Tibial artery (tissue), 4 donors: ENCODE measurements at regions not wholly inside any gene's neighbourhood (a gene's known extent, or its start where the extent isn't known, plus 50 kb on each side); places are given as distances from the start of the nearest gene placed in this dataset.

Experiments used
- DNase-seq, 2 donors: peaks; one replicate each; pipeline ENCODE4 v3.0.0-alpha.2; 2019
- H3K27ac ChIP-seq, 2 donors: fragments of 200-600 bp; sonication (generic) in 1 of 2; 1 replicate in 1 of 2; 2 replicates in 1 of 2; pipeline ENCODE4 v1.5.1; 2018 to 2019; ENCODE audit warnings: mild to moderate bottlenecking in 1 of 2
- H3K27me3 ChIP-seq, 2 donors: fragments of 200-600 bp; sonication (generic) in 1 of 2; one replicate each; pipeline versions ENCODE4 v1.5.1 to v1.6.0; 2016 to 2019
- H3K36me3 ChIP-seq, 3 donors: fragments of 200-600 bp; sonication (generic) in 2 of 3; one replicate each; pipeline ENCODE4 v1.5.1; 2016 to 2019; ENCODE audit warnings: mild to moderate bottlenecking in 2 of 3
- H3K4me1 ChIP-seq, 4 donors: fragments of 200-600 bp; sonication (generic) in 2 of 4; 1 replicate in 3 of 4; 2 replicates in 1 of 4; pipeline ENCODE4 v1.5.1; 2016 to 2019
- H3K4me3 ChIP-seq, 2 donors: fragments of 200-600 bp; sonication (generic) in 1 of 2; 1 replicate in 1 of 2; 2 replicates in 1 of 2; pipeline ENCODE4 v1.5.1; 2018 to 2019; ENCODE audit warnings: mild to moderate bottlenecking in 2 of 2
- H3K9me3 ChIP-seq, 3 donors: fragments of 200-600 bp; sonication (generic) in 1 of 3; one replicate each; pipeline ENCODE4 v1.5.1; 2016 to 2019
- CTCF ChIP-seq, 2 experiments: fragments of 200-600 bp in 1 of 2; fragments of 450-650 bp in 1 of 2; IDR thresholded peaks; one replicate each; pipeline ENCODE4 v1.5.1; 2017 to 2019; ENCODE audit warnings: antibody characterized with exemption in 2 of 2, mild to moderate bottlenecking in 1 of 2, moderate library complexity in 1 of 2
- intact Hi-C: fragments of 100-400 bp; cut with DNase I; formaldehyde crosslinking; loops from one replicate; pipeline ENCODE4 v1.15.0; 2023; ENCODE audit warnings: low total_unique reads

DNA sequence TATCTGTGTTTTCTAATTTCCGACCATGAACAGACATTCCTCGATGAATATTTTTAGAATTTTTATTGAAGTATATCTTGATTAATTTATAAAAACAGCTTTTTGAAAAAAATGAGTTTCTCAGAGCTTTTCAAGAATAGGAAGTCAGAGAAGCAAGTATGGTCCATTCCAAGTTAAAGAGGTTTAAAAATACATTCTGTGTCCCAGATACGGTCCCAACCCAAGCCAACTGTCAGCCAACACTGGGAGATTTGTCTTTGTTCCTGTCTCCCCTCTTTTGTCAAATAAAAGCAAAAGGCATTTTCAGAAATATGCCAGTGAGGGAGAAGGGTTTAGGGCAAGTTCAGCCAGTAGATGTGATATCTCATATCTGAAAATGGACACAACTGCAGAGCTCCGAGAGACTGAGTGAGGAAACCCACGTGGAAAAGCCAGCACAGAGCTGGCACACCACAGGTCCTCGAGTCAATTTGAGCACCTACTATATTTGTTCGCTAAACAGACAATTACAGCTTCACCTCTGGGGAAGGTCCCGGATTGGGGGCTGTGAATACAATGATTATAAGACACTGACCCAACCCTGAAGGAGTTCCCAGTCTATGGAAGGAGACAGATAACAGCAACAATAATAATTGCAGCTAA, 59.8 kb downstream of the C11orf91 start:
- peaks cover 0 to 10% of the 10 kb centered on the region in 2 donors for H3K27me3 ChIP-seq
- H3K4me1 ChIP-seq: no peaks in the 10 kb centered on the region
- H3K36me3 ChIP-seq: no peaks in the 10 kb centered on the region
- no peak for TF ChIP-seq CTCF (IDR thresholded peaks at IDR 0.05)
- no peaks in the 10 kb centered on the region for H3K9me3 ChIP-seq
- H3K4me3 ChIP-seq: no peak overlapping the region
- intact Hi-C loops: no loop called here
- no peak for DNase-seq
- no peak overlapping the region for H3K27ac ChIP-seq

DNA sequence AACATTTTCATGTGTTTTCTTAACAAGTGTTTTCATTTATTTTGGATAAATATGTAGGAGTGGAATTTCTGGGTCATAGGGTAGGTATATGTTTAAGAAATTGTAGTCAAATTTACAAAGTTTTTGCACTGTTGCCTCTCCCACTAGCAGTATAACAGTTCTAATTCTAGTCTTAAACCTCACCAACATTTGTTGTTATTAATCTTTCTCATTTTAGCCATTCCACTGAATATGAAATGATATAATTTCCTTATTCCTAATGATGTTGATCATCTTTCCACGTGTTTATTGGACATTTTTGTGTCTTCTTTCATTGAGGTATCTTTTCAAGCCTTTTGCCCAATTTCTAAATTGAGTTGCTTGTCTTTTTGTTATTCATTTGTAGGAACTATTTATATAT, 62.0 kb downstream of the C11orf91 start:
- TF ChIP-seq CTCF (IDR thresholded peaks at IDR 0.05): no peak
- Histone ChIP-seq H3K9me3 (no peaks in the 10 kb centered on the region), H3K27ac (no peak overlapping the region), H3K4me3 (no peak overlapping the region), H3K36me3 (no peaks in the 10 kb centered on the region), H3K27me3 (peaks cover 0 to 10% of the 10 kb centered on the region in 2 donors), H3K4me1 (no peaks in the 10 kb centered on the region)
- intact Hi-C loops: no loop called here
- no peak for DNase-seq

GRCh38 chr11:33636104-33636503, 64.5 kb downstream of the C11orf91 start:
- Histone ChIP-seq H3K27ac (no peak overlapping the region), H3K9me3 (no peaks in the 10 kb centered on the region), H3K4me3 (no peak overlapping the region), H3K27me3 (peaks cover 0 to 5% of the 10 kb centered on the region in 2 donors), H3K4me1 (no peaks in the 10 kb centered on the region), H3K36me3 (no peaks in the 10 kb centered on the region)
- no peak for TF ChIP-seq CTCF (IDR thresholded peaks at IDR 0.05)
- no peak for DNase-seq
- intact Hi-C loops: no loop called here

DNA sequence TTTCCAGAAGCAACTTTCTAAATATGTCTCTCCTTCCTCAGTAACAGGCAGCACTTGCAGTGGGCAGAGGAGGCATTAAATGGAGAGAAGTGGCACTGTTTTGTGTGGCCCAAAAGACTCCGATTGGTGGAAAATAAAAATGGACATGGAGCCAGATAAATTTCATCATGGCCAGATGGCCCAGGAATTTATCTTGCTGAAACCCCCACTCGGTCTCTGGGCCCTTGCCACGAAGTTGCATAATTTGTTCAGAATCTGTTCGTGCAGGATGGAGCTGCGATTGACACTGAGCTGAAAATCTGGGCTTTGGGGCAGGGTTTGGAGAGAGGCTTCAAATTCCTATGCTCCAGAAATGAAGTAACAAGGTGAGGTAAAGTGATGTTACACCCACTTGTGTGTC, 65.5 kb downstream of the C11orf91 start:
- H3K27me3 ChIP-seq: peaks cover 0 to 5% of the 10 kb centered on the region in 2 donors
- no peaks in the 10 kb centered on the region for H3K36me3 ChIP-seq
- DNase-seq: no peak
- intact Hi-C loops: no loop called here
- no peak overlapping the region for H3K27ac ChIP-seq
- H3K9me3 ChIP-seq: no peaks in the 10 kb centered on the region
- no peak for TF ChIP-seq CTCF (IDR thresholded peaks at IDR 0.05)
- H3K4me3 ChIP-seq: no peak overlapping the region
- no peaks in the 10 kb centered on the region for H3K4me1 ChIP-seq

DNA sequence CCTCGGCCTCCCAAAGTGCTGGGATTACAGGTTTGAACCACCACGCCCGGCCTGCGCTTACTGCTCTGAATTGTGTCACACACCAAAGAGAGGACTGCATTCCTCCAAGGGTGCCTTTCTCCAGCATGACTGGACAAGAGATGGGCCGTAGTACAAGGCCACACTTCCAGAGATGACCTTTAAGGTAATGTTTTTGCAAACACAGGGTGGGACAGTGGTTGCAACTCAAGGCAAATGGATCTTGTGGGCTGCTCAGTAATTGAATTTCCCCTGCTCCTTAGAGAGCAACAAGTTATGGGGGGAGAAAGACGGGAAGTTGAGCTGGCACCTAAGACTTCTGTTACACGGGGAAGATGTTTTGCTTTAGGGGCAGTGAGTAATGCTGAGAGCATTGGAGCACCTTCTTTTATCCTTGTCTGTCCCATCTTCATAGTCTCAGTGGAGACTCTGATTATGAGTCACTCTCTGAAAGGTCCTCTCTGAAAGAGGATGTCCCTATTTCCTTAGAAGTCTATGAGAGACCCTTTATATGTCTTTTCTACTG, 66.3 kb downstream of the C11orf91 start:
- no peak for DNase-seq
- H3K4me1 ChIP-seq: no peaks in the 10 kb centered on the region
- TF ChIP-seq CTCF (IDR thresholded peaks at IDR 0.05): no peak
- no peaks in the 10 kb centered on the region for H3K36me3 ChIP-seq
- H3K4me3 ChIP-seq: no peak overlapping the region
- peaks cover 0 to 3% of the 10 kb centered on the region in 2 donors for H3K27me3 ChIP-seq
- intact Hi-C loops: no loop called here
- H3K27ac ChIP-seq: no peak overlapping the region
- no peaks in the 10 kb centered on the region for H3K9me3 ChIP-seq
